ENCODE measurements at regions not wholly inside any gene's neighbourhood (a gene's known extent, or its start where the extent isn't known, plus 50 kb on each side); places are given as distances from the start of the nearest gene placed in this dataset.
"Not testable (repeated sequence)": the region's sequence is repeated elsewhere in the genome, so short reads cannot be mapped to it uniquely, and the experiment has no call there.

GRCh38 chr2:55771612-55772011 lies 78.0 kb upstream of the PNPT1 start:
- H3K9me3 Mint-ChIP-seq (ENCODE audit: low read depth, unreplicated experiment) = no peaks in the 10 kb centered on the region
- CTCF ChIA-PET = interaction anchor here (0.6 to 2.1 kb wide), 9 partner anchors 36 to 359 kb away, joined by 3 to 36 read pairs (median 4); no protein-coding TSS in a partner anchor
- H3K36me3 Mint-ChIP-seq (ENCODE audit: insufficient read depth, unreplicated experiment) = no peaks in the 10 kb centered on the region
- H3K4me1 Mint-ChIP-seq (ENCODE audit: low read depth, unreplicated experiment) = peaks cover 33% of the 10 kb centered on the region
- H3K27me3 Mint-ChIP-seq (ENCODE audit: unreplicated experiment) = no peaks in the 10 kb centered on the region
- BruUV-seq (replicated peaks) = no TSS peak
- peak; percentile 50 for TF ChIP-seq CTCF (IDR thresholded peaks at IDR 0.05; ENCODE audit: unreplicated experiment)
- intact Hi-C loops (cut with micrococcal nuclease; ENCODE audit: unreplicated experiment) = loop anchor here (1.0 to 10.0 kb wide), 7 partner anchors 53 to 1743 kb away; no protein-coding TSS in a partner anchor
- H3K4me3 Mint-ChIP-seq (ENCODE audit: low read depth, unreplicated experiment) = peak overlapping the region; percentile 29
- DNase-seq = no peak
- peak overlapping the region; percentile 54 for H3K27ac Mint-ChIP-seq (ENCODE audit: unreplicated experiment)

GRCh38 chr2:55768991-55769390 lies 75.3 kb upstream of the PNPT1 start:
- no peaks in the 10 kb centered on the region for H3K27me3 Mint-ChIP-seq (ENCODE audit: unreplicated experiment)
- TF ChIP-seq CTCF (IDR thresholded peaks at IDR 0.05; ENCODE audit: unreplicated experiment) = no peak
- H3K9me3 Mint-ChIP-seq (ENCODE audit: low read depth, unreplicated experiment) = no peaks in the 10 kb centered on the region
- no peak overlapping the region for H3K4me3 Mint-ChIP-seq (ENCODE audit: low read depth, unreplicated experiment)
- no TSS peak for BruUV-seq (replicated peaks)
- intact Hi-C loops (cut with micrococcal nuclease; ENCODE audit: unreplicated experiment) = no loop called here
- no peak for DNase-seq
- H3K4me1 Mint-ChIP-seq (ENCODE audit: low read depth, unreplicated experiment) = peaks cover 16% of the 10 kb centered on the region
- no peak overlapping the region for H3K27ac Mint-ChIP-seq (ENCODE audit: unreplicated experiment)
- no peaks in the 10 kb centered on the region for H3K36me3 Mint-ChIP-seq (ENCODE audit: insufficient read depth, unreplicated experiment)
- CTCF ChIA-PET = no interaction called here

GRCh38 chr2:55766947-55767346 lies 73.3 kb upstream of the PNPT1 start:
- Mint-ChIP-seq H3K4me1 (ENCODE audit: low read depth, unreplicated experiment) (peaks cover 6% of the 10 kb centered on the region), H3K9me3 (ENCODE audit: low read depth, unreplicated experiment) (no peaks in the 10 kb centered on the region), H3K27ac (ENCODE audit: unreplicated experiment) (no peak overlapping the region), H3K4me3 (ENCODE audit: low read depth, unreplicated experiment) (no peak overlapping the region), H3K27me3 (ENCODE audit: unreplicated experiment) (no peaks in the 10 kb centered on the region), H3K36me3 (ENCODE audit: insufficient read depth, unreplicated experiment) (no peaks in the 10 kb centered on the region)
- DNase-seq = no peak
- CTCF ChIA-PET = interaction anchor here (0.7 kb wide), 1 partner anchor 34 kb away, joined by 3 read pairs; no protein-coding TSS in a partner anchor
- TF ChIP-seq CTCF (IDR thresholded peaks at IDR 0.05; ENCODE audit: unreplicated experiment) = no peak
- BruUV-seq (replicated peaks) = no TSS peak
- intact Hi-C loops (cut with micrococcal nuclease; ENCODE audit: unreplicated experiment) = no loop called here

- CTCF ChIA-PET; H3K27me3 Mint-ChIP-seq (ENCODE audit: unreplicated experiment); H3K36me3 Mint-ChIP-seq (ENCODE audit: insufficient read depth, unreplicated experiment); BruUV-seq (replicated peaks); DNase-seq; H3K4me1 Mint-ChIP-seq (ENCODE audit: low read depth, unreplicated experiment); H3K27ac Mint-ChIP-seq (ENCODE audit: unreplicated experiment); H3K4me3 Mint-ChIP-seq (ENCODE audit: low read depth, unreplicated experiment); intact Hi-C loops (cut with micrococcal nuclease; ENCODE audit: unreplicated experiment); H3K9me3 Mint-ChIP-seq (ENCODE audit: low read depth, unreplicated experiment): not testable (repeated sequence)
Observed at GRCh38 chr2:55765708-55766107, 72.1 kb upstream of the PNPT1 start.

- no peaks in the 10 kb centered on the region for H3K4me1 Mint-ChIP-seq (ENCODE audit: low read depth, unreplicated experiment)
- no peaks in the 10 kb centered on the region for H3K36me3 Mint-ChIP-seq (ENCODE audit: insufficient read depth, unreplicated experiment)
- H3K4me3 Mint-ChIP-seq (ENCODE audit: low read depth, unreplicated experiment) = no peak overlapping the region
- no peaks in the 10 kb centered on the region for H3K27me3 Mint-ChIP-seq (ENCODE audit: unreplicated experiment)
- no peak for DNase-seq
- intact Hi-C loops (cut with micrococcal nuclease; ENCODE audit: unreplicated experiment) = no loop called here
- TF ChIP-seq CTCF (IDR thresholded peaks at IDR 0.05; ENCODE audit: unreplicated experiment) = no peak
- BruUV-seq (replicated peaks) = no TSS peak
- H3K27ac Mint-ChIP-seq (ENCODE audit: unreplicated experiment) = no peak overlapping the region
- H3K9me3 Mint-ChIP-seq (ENCODE audit: low read depth, unreplicated experiment) = no peaks in the 10 kb centered on the region
- CTCF ChIA-PET = no interaction called here
Observed at GRCh38 chr2:55763721-55764120, 70.1 kb upstream of the PNPT1 start.

Measured in Calu3 (cell line).